NCI-H526 treated with DMSO at 0.1 percent for 48 hours (cell line): ENCODE measurements at regions not wholly inside any gene's neighbourhood (a gene's known extent, or its start where the extent isn't known, plus 50 kb on each side); places are given as distances from the start of the nearest gene placed in this dataset.

ENCODE experiments used
- DNase-seq: peaks from one replicate; lab custom pipeline; 2025; lab: John Stamatoyannopoulos, UW

- DNase-seq: no peak
Observed at GRCh38 chr10:131635564-131636015, 265.2 kb upstream of the PPP2R2D start.

GRCh38 chr10:131636116-131636515 lies 264.7 kb upstream of the PPP2R2D start:
- no peak for DNase-seq

- DNase-seq: no peak
Observed at GRCh38 chr10:131636841-131637724, 263.7 kb upstream of the PPP2R2D start.

- no peak for DNase-seq
Observed at GRCh38 chr10:131638049-131638879, 262.5 kb upstream of the PPP2R2D start.

- DNase-seq: no peak
Observed at GRCh38 chr10:131638880-131639278, 261.9 kb upstream of the PPP2R2D start.

- DNase-seq: no peak
Observed at GRCh38 chr10:131640045-131640644, 260.7 kb upstream of the PPP2R2D start.

GRCh38 chr10:131641231-131641630 lies 259.6 kb upstream of the PPP2R2D start:
- DNase-seq: no peak

GRCh38 chr10:131641898-131642297 lies 258.9 kb upstream of the PPP2R2D start:
- no peak for DNase-seq

GRCh38 chr10:131642966-131643365 lies 257.8 kb upstream of the PPP2R2D start:
- no peak for DNase-seq

- no peak for DNase-seq
Observed at GRCh38 chr10:131644289-131644688, 256.5 kb upstream of the PPP2R2D start.

GRCh38 chr10:131644864-131645658 lies 255.7 kb upstream of the PPP2R2D start:
- DNase-seq: no peak

- no peak for DNase-seq
Observed at GRCh38 chr10:131645756-131646155, 255.1 kb upstream of the PPP2R2D start.

- no peak for DNase-seq
Observed at GRCh38 chr10:131646551-131647525, 254.0 kb upstream of the PPP2R2D start.

GRCh38 chr10:131647789-131648188 lies 253.0 kb upstream of the PPP2R2D start:
- DNase-seq: no peak

- no peak for DNase-seq
Observed at GRCh38 chr10:131648386-131649020, 252.3 kb upstream of the PPP2R2D start.

GRCh38 chr10:131649617-131650016 lies 251.2 kb upstream of the PPP2R2D start:
- DNase-seq: no peak

GRCh38 chr10:131650169-131650705 lies 250.6 kb upstream of the PPP2R2D start:
- no peak for DNase-seq

- no peak for DNase-seq
Observed at GRCh38 chr10:131650771-131651673, 249.8 kb upstream of the PPP2R2D start.
